Stimulated activated CD4-positive, alpha-beta T cell treated with anti-CD3 and anti-CD28 coated beads, Interleukin-4, amount 100 ng/mL, for 48 hours (primary cell): ENCODE measurements at regions not wholly inside any gene's neighbourhood (a gene's known extent, or its start where the extent isn't known, plus 50 kb on each side); places are given as distances from the start of the nearest gene placed in this dataset.

Experiments
- DNase-seq, 2 donors: peaks; one replicate each; pipeline ENCODE4 v3.0.0-alpha.2; 2020; ENCODE audit warnings: low read depth in 2 of 2

DNA sequence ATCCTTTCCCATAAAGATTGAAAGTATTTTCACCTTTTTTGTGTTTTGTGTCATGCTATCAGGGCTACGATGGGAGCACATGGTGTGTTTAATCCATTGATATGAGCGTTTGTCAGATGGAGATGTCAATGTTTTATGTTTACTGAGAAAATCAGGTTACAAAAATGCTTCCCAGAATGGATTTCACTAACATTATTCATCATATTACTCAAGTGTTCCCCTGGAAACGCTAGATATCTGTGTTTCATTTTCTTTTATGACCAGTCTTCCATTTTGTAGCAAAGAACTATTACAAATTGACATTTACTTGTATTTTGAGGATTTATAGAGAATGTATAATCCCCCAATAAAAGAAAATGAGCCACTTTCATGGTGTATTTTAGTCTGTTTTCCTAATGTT lies 293.5 kb upstream of the AKR1E2 start:
- DNase-seq, result no peak

DNA sequence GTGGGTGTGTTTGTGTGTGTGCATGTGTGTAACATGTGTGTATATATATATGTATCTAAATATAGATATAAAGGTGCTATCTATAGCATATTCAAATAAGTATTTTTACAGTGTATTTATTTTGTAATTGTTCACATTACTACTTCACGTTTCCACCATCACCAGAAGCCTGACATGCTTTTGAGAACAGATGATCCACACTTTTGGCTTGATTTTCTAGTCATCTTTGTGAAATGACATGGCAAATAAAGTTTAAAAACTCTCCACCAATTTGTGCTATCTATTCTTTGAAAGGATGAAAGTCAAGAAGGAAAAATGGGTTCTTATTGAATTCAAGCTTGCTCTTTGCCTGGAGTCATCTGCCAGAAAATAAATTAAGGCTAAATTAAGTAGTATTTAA lies 294.0 kb upstream of the AKR1E2 start:
- DNase-seq, result no peak

DNA sequence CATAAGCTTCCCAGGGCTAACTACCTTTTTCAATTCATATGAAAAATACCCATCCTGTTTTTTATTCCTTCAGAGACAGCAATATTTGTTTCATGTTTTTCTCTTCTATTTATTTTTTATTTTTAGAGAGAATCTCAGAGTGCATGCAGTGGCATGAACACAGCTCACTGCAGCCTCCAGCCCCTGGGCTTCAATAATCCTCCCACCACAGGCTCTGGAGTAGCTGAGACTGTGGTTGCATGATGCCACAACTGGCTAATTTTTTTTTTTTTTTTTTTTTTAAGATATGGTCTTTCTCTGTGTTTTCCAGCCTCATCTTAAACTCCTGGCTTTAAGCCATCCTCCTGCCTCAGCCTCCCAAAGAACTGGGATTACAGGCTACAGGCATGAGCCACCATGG lies 296.7 kb upstream of the AKR1E2 start:
- no peak for DNase-seq

DNA sequence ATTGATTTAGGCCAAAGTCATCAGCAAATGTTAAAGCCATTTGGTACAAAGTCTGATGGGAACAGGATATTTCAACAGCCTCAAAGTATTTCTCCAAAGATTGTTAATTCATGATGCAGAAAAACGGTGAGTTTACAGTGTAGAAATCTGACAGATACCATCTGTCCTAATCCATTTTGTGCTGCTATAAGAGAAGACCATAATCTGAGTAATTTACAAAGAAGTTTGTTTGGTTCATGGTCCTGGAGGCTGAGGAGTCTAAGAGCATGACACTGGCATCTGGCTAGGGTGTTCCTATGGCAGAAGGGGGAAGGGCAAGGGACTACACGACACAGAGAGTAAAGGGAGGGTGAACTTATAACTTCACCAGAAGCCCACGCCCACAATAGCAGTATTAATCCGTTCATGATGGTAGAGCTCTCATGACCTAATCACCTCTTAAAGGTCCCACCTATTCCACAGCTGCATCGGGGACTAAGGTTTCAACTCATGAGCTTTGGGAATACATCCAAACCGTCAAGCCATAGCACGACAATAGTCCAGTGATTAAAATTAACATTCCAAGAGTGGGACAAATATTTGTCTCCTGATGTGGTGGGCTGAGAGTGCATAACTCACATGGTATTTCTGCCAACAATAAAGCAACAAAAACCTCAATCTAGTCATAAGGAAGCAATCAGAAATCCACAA lies 298.6 kb upstream of the AKR1E2 start:
- no peak for DNase-seq

DNA sequence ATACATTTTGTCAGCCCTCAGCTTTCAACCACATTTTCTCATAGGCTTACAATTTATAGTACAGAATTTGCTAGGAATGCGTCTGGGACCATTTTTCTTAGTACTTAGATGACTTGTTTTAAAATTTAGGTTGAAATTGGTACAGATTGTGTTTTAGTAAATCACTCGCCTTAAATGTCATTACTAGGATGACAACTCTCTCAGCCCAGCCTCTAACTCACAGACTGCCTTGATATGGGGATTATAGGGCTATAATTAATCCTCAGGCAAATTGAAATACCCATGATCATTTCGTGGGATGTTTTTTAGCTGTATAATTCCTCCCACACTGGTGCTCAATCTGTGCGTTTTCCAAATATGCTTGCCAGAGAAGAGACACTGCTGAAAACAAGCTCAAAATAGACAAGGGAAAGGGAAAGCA lies 299.7 kb upstream of the AKR1E2 start:
- no peak for DNase-seq

DNA sequence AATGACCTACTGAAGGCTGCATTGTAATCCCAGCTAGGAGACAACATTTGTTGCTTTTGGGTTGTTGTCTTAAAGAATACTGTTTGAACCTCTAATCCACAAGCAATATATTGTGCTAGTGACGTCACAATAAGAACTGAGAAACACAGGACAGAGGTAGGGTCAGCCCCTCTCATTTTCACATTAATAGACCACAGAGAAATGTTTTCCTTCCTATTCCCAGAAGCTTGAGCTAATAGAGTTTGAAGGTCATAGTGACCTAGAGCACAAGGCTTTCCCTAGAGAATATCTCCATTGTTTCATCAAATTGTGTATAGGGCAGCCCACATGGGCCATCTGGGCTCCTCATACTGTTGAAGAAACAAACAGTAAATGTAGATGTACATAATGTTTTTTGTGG lies 300.9 kb upstream of the AKR1E2 start:
- no peak for DNase-seq

DNA sequence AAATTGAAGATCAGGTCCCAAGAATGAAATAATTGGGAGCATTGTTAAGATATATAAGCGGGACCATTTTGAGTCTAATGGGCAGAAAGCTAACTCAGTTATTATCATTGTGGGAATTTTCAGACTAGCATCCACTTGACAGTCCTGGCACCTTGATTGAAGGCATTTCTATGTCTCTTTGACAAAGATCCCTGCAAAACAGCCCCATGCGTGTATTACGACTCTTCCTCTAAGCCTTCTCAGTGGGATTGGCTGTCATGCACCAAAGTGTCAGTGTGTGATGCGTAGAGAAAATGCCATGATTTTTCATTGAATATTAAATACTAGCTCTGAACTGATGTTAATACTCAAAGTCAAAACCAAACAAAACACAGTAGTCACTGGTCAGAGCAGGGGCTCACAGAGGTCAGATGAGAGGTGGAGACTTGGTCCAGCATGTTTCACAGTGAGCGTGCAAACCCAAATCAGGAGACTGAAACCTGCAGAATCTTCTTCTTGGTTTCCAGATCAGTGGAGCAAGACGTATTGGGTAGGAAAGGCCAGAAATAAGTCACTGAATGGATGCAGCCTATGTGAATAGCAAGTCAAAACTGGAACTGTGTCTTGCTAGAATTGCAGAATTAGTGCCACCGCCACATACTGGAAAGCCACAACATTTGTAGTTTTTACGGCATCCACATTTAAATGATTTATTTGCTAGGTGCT lies 303.6 kb upstream of the AKR1E2 start:
- no peak for DNase-seq

DNA sequence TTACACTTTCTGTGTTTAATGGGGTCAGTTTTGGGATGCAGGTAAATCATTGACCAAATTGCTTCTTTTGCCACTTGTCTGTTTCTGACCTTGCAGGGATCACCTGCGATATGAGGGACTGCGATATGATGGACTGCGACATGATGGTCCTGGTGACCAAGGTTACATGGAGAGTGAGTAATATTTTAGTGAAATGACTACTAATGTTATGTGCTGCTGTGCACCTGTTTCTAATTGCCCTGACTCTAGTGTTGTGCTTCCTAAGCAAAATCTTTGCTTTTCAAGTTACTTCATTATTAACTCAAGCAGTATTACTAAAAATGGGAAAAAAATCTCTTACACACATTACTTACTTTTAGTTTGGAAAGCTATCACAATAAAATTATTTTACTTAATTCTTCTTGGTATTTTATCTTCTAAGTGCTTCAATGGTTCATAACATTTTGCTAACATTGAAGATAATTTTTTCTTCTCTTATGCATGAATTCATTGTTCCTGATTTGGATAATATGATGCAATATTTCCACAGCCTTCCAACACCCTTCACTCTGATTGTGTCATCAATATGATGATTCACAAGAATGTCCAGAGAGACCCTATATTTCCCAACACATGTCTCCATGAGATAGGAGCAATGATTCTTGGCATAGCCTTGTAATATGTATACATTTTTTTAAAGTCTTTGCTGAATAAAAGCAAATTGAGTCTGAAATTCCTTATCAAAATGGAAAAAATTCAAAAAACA lies 306.2 kb upstream of the AKR1E2 start:
- no peak for DNase-seq

DNA sequence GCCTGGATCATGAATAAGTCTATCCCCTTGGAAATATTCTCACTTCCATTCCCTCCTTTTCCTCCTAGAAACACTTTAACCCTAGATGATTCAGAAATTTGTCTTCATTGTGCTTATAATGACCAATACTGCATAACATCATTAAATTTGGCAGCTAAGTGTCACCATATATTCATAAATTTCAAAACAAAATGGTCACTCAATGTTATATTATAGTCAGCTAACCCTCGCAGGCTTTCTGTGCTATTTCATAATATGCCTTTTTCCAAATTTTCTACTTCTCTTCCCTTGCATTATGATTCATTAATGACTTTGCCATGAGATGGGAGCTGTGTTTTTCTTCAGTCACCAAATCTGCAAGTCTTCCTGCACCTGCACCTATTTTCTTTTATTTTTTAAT lies 308.3 kb upstream of the AKR1E2 start:
- DNase-seq, result no peak

DNA sequence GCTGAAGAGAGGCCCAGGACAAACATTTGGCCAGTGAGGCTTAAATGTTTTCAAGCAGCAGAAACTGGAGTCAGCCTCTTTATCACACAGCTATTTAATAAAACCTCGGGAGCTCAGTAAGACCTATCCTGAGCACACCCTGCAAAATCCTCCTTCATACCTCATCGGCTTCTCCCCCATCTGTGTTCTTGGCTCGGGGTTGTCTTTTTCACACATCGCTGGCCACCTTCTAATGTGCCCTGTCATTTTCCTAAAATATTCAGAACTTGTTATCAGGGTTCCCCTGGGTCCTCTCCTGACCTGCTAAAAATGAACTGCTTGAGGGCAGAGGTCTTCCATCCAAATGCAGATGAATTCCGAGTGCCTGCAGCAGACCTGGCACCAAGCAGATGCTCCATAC lies 310.3 kb upstream of the AKR1E2 start:
- DNase-seq, result no peak

DNA sequence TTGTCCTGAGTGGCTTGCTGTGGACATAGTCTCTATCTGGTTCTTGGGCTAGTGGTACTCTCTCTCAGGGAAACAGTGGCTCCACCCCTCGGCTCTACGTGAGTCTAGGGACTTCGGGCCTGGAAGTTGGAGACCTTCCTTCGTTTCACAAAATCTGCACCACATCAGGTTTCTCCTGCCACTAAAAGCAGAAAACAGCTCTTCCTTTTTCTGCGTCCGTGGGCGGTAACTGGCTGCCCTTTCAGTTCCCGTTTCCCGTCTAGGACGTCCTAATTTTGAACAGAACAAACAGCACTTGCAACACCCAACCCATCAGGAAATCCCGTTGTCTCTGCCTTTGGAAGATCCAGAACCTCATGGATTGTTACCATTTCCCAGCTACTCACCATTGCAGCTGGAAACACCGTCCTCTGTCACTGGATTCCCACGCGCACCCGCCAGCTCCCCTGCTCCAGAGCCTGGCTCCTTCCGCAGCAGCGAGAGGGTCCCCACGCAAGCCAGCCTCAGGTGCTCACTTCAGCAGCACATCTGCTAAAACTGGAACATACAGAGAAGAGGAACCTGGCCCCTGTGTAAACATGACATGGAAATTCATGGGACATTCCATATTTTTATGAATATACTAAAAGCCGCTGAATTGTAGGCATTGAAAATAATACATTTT lies 311.4 kb upstream of the AKR1E2 start:
- DNase-seq, result no peak

DNA sequence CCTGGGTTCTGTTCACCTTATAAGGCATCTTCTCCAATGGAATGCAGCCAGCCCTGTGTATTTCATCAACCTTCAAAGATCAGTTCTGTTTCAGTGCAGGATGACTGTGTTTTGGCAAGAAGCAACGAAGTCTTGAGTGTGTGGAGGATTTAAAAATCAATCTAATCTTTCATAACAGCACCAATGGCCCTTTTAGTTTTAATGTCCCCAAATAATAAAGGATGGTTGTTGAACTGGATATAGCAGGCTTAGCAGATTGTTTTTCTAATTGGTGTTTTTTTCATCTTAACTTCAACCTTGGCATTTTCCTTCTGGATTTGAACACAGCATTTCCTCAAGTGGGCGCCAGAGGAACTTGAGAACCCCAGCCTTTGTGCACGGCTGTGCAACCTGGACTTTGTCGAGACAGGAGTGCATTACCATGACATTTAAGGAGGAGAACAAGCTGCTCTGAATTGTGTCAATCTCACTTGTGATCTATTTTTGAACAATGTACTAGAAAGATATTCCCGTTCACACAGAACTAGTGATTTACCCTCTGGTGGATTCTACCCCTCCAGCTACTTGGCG lies 313.3 kb upstream of the AKR1E2 start:
- DNase-seq, result peak in 1 of 2 donors; percentile 1

DNA sequence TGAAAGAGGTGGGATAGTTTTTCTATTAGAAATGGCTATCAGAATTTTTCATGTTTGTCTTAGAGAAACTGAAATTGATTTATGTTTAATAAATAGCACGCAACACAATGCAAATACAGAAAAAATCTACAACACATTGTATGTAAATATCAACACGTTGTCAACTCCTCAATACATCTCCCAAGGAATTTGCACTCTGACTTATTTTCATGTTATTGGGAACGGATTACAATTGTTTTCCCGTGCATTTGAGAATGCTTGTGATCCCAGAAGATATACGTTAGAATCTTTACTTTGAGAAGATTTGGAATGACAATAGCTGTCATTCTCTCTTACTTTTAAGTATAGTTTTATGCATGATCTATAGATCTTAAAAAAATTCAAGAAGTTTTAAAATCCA lies 313.8 kb upstream of the AKR1E2 start:
- DNase-seq, result no peak

DNA sequence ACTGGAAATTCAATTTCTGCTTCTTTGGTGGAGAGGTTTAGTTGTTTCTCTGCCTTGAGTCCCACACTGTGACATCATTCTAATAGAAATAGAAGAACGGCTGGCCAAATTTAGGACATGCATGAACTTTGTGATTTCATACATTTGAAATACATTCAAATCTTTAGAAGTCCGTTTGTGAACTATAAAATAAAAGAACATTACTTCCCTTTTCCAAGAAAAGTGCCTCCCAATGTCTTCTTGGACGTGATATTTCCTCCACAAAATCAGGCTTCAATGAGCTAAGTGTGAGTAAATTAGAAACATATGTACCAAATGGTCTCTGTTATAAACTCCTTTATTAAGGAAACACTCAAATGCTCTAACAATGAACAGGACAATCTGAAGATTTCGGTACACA lies 314.5 kb upstream of the AKR1E2 start:
- DNase-seq, result no peak

DNA sequence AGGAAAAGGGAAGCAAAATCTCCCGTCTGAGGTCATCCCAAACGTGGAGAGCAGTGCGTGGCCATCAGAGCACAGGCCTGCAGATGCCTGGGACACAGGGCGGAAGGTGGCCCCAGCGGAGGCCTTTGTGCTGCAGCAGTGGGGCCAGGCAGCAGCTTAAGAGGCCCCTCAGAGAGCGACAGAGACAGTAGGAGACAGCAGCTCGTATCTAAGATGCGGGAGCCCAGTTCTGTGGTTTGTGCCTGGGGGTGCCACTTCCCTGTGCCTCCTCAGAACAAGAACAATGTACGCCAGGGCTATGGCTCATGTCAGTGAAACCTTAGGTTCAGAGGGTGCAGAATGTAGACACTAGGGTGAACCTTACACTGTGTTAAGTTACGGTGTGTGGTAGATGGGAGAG lies 316.6 kb upstream of the AKR1E2 start:
- DNase-seq, result no peak

DNA sequence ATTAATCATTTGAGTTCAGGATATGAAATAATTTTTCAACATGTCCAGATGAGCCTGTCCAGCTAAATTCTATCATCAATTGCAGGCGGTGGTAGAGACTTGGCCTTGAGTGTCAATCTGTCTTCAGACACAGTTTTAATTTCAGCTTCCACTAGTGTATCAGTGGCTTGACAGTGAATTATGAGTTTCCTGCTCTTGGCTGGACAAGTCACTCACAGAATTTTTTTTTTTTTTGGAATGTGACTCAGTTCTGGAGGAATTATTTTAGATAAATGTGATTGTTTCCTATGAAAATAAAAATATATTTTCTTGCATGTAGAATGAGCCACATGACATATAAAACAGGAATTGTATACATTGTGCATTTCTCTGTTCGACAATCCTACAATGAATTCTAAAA lies 319.9 kb upstream of the AKR1E2 start:
- DNase-seq, result no peak

DNA sequence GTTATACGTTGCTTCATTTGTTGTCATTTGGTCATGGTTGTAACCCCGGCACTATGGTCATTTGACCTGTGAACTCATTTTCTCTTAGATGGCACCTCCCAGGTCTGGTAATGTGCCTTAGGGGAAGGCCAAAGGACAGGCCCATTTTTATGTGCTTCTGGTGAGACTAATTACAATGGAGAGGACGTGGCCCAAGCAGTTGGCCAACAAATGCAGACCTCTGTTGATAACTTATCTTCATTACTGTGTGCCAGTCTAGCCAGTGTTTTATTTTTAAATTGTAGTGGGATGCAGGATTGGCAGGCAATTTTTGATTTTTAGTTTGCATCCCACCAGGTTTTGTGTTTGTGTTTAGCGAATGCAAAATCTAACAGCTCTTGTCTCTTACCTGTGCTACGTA lies 321.5 kb upstream of the AKR1E2 start:
- DNase-seq, result no peak

DNA sequence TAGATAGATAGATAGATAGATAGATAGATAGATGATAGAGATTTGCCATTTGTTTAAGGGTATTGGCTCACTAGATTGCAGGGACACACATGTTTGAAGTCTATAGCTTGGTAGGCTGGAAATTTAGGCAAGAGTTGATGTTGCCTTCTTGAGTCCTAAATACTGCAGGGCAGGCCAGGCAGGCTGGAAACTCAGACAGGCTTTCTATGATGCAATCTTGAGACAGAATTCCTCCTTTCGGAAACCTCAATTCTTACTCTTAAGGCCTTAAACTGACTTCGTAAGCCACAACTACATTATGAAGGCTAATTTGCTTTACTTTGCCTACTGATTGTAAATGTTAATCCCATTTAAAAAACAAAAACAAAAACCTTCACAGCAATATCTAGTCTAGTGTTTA lies 322.9 kb upstream of the AKR1E2 start:
- no peak for DNase-seq

DNA sequence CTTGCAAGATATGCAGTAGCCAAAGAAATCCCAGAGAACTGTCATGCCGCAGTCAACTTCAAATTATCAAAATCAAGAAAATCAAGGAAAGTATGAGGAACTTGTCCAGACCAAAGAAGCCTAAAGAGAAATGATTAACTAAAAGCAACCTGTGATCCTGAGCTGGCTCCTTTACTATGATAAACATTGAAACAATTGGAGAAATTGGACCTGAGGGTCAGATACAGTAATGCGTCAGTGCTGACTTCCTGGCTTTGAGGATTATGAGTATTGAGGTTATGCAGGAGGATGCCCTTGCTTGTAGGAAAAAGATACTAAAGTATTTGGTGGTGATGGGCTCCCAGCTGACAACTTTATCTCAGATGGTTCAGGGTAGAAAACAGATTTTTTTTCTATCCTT lies 324.7 kb upstream of the AKR1E2 start:
- no peak for DNase-seq

DNA sequence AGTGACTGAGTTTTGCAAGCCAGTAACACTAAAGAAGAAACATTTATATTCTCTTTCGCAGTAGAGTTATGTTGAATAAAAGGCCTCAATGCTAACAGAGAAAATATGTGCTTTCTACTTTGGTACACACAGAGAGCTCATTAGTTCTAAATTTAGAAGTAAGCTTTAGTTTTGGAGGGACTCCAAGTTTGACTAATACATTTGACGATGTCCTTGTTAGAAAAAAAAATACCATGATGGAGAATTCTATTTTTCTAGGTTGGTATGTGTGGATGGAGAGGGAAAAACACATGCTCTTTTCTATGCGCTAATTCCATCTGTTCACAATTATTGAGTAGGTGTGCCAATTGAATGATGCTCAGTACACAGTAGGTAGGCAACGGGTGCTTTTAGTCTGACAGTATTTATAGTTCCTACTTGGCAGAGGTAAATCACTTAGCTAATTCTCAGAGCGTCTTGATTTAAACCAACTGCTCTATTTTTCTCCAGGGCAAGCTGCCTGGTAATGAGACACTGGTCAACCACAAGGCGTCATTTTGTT lies 327.2 kb upstream of the AKR1E2 start:
- DNase-seq, result no peak

DNA sequence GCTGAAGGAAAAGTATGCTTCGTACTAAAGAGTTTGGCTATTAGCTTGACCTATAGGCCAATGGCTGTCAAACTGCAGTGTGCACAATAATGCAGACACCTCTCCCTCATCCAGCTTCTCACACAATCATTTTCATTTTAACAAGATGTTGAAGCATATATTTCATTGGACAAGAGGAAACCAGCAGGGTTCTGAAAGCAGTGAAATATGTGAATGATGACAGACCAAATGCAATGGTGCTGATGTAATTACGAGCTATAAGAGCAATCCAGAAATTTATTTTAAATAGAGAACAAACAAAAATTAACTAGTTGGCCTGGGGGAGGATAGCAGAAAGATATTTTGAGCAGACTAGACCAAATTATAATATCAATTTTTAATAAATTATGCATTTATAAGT lies 331.5 kb upstream of the AKR1E2 start:
- no peak for DNase-seq

DNA sequence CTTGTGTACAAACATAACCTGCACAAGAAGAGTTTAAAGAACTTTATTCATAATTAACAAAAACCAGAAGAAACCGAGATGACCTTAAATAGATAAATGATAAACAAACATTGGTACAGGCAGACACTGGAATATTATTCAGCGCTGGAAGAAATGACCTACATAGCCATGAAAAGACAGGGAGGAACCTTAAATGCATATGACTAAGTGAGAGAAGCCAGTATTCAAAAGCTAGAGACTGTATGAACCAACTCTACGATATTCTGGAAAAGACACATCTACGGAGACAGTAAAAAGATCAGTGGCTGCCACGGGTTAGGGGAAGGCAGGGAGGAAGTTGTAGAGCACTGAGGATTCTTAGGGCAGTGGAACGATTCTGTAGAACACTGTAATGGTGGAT lies 333.8 kb upstream of the AKR1E2 start:
- no peak for DNase-seq
